Inflammatory macrophage treated with lipopolysaccharide for 1 hour (primary cell): ENCODE measurements at regions not wholly inside any gene's neighbourhood (a gene's known extent, or its start where the extent isn't known, plus 50 kb on each side); places are given as distances from the start of the nearest gene placed in this dataset.
A peak's percentile ranks its signal among the peaks of the same experiment; 100 is the strongest.

Experiments
- DNase-seq, 2 donors: peaks; one replicate each; pipeline ENCODE4 v3.0.0-alpha.2; 2020 to 2022

DNA sequence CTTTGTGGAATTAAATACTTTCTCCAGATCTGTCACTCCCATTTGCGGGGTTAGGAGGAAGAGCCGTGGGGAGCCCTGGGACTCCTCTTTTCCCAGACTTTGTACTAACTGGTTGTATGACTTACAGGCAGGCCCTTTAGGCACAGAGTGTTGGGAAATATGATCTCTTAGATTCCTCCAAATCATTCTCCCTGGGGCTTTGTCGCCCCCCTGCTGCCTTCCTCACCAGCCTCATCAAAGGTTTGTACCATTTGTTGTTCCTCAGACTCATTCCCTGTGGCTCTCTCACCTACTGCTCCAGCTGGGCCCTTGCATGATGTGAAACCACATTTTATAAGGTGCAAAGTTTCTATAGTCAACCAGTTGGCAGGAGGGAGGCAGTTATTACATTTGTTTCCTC is 56.4 kb downstream of the CRYGS start:
- DNase-seq = no peak

DNA sequence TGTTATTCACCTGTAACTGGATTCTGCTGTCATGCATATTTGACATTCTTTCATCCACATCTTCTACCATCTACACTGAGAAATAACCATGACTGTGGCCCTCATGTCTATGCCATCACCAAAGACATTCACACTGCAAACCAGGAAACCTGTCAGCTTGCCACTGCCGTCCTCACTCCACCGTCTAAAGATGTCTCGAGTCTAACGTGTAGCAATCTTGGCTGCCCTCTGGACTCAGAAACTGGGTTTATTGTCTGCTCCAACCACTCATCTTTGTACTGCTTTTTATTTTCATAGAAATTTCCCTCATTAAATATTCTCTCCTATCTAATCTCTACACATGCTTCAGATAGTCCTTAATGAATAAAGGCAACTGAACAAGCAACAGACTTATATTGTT is 57.1 kb downstream of the CRYGS start:
- no peak for DNase-seq

DNA sequence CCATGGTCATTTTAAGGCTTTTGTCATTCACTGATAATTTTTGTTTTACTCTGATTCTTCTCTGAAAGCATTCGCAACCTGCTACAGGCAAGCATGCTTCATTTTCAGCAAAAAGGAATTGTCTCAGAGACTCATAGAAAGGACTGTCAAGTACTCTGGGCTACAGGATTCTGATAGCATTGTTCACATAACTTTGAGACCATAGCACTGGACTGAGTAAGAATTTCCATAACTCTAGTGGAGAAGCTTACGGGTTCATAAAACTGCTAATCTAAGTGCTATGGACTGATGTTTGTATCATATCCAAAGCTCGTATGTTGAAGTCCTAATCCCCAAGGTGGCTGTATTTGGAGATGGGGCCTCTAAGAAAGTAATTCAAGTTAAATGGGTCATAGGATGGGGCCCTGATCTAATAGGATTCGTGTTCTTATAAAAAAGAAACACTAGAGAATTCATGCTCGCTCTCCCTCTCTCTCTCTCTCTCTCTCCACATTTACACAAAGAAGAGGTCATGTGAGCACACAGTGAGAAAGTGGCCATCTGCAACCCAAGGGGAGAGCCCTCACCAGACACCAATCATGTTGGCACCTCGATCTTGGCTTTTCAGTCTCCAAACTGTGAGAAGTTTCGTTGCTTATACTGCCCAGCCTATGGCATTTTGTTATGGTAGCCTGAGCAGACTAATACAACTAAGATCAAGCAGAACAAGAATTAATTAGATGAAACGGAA is 60.4 kb downstream of the CRYGS start:
- DNase-seq = no peak

DNA sequence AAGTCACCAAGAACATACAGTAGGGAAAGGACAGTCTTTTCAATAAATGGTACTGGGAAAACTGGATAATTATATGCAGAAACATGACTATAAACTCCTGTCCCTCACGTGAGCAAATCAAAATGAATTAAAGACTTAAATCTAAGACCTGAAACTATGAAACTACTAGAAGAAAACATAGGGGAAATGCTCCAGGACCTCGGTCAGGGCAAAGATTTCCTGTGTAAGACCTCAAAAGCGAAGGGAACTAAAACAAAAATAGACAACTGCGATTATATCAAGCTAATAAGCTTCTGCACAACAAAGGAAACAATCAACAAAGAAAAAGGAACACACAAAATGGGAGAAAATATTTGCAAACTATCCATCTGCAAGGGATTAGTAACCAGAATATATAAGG is 62.7 kb downstream of the CRYGS start:
- no peak for DNase-seq

DNA sequence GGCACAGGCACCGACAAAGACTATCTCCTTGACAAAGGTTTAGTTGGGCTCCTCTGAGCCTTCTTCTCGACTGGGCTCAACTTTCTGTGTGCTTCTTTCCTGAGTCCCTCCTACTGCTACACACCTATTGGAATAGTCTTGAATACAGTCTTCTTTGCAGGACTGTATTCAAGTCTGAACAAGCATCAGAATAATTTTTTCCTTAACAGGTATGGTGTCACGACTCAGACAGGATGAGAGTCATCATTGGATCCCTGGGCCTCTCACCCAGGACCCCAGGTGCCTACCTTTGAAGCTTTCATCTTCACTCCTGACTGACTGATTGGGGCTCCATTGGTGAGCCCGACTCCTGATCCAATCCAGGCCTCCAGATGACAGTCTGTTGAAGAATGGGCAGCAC is 66.3 kb downstream of the CRYGS start:
- no peak for DNase-seq

DNA sequence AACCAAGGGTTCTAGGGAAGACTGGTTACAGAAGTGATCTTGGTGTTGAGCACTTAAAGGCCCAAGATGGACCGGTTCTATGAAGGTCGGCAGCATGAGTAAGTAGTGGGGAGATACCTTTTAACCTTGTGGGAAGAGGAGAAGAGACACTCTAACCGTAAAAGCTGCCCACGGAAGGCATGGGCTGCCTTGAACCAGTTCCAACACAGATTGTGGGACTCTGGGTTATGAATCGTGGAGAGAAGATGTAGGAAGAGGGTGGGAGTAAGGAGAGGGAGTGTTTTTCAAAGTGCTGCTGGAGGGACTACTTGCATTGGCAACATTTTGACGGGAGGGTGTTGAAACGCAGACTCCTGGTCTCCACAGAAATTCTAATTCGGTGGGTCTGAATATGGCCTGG is 67.1 kb downstream of the CRYGS start:
- no peak for DNase-seq

DNA sequence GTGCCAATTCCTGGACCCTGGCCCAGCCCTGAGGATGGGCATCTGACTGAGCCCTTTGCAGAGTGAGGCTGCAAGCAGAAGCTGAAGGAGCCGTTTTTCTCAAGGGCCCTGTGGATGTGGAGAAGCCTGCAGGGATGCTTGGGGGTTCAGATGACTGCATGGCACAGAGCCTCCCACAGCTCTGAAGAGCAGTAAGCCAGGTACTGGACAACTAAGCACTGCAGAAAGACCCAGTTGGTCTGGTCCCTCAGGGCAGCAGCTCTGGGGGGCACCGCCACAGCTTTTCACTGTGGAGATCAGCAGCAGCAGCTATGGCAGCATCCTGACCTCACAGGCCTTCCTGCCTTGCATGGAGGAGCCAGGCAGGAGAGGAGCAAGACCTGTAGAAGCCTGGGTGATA is 67.6 kb downstream of the CRYGS start:
- no peak for DNase-seq

DNA sequence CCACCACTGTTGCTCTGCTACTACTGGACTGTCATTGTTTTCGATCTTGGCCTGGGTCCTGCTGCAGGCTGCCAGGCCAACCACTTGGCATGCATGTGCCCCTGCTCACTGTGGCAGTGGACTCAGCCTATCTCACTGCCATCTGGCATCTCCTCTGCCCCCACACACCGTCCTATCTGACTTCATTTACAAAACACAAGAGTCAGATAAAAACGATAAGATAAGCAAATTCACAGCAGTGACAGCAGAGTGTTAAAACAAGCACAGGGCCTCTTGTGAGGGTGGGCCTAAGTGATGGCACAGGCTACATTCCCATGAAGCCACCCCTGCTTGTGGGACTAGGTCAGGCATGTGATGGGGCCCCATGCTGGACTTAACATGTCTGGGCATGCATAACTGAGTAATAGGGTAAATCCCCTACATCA is 68.1 kb downstream of the CRYGS start:
- DNase-seq = no peak

DNA sequence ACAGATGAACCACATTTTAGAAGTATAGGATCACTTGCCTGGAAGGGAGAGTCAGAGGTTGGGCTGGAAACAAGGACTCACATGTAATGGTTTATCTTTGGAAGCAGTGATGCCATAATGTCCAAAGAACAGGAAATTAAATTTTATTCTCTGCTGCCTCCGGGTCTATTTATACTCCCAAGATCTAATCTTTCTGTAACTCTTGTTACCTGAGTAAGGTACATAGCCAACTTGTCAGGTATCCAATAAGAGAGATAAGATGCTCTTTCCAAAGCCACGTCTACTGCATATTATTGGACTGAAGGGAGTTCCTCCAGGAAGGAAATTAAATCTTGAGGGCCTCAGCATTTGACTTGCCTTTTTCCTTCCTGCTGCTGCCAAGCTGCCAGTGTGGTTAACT is 71.0 kb downstream of the CRYGS start:
- DNase-seq = no peak

DNA sequence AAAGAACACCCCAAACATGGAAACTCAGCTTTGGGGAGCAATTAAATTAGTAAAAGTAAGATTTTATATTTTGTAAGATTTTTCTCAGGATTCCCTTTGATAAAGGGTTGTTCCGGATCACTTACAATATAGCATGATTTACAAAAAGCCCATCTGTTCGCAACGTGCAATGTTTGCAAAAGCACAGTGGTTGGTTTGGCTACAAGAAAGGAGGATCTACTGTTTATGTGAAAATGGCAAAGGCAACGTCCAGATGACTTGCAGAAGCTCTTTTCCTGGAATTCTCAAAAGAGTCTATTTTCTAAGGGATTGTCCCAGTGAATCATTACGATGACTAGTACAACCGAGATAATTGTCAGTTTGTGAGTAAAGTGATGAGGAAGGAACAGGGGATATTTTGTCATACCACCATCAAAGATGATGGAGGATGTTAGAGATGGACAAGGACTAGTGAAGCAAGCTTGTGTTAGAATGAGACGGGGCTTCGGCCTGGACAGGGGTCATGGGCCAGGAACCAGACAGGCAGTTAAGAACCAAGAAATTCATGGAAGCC is 71.6 kb downstream of the CRYGS start:
- DNase-seq = no peak

DNA sequence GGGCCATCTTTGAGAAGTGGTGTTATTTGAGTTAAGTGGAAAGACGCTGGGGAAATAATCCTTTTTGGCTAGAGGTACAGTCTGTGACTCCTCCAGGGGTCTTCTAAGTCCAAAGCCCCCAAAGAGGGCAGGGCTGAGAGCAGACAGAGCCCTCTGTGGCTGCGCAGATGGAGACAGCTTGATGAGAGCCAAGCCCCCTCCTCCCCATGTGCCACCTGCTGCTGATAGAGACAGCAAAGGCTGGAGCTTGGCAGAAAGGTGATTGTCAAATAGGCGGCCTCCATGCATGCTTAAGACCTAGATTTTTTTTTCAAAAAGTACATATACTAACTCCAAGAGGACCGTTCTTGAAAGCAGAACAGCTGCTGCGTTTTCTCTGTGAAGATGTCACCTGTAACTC is 72.4 kb downstream of the CRYGS start:
- no peak for DNase-seq

DNA sequence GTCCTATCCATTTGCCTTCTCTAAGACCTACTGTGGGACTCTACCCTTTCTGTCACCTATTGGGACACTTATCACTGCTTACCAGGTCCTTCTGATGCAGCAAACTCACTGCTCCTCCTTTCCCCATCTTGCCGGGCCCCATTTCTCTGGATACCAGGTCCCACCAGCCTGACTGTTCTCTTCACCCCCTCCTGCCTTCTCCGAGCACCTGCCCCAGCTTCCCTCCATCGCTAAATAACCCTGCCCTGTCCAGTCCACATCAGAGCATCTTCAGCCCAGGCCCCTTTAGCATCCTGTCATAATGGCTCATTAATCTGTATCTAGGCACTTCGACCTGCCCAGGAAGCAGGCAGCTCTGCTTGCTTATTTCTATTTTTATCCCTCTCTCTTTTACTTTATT is 74.7 kb downstream of the CRYGS start:
- no peak for DNase-seq

DNA sequence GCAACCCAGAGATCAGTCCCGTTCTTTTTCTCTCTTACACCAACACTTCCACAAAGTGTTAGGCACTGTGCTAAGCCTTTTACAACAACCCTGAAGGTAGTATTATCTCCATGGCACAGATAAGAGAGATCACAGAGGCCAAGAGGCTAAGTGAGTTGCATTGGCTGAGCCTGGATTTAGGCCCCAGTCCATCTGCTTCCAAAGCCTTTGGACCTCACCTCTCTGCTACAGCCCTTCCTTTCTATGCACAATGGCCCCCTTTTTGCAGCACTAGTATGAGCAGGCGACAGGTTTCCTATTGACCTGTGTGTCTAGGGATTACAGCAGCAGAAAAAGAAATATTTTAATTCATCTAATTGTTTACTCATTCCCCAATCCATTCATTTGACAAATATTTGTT is 76.2 kb downstream of the CRYGS start:
- no peak for DNase-seq

DNA sequence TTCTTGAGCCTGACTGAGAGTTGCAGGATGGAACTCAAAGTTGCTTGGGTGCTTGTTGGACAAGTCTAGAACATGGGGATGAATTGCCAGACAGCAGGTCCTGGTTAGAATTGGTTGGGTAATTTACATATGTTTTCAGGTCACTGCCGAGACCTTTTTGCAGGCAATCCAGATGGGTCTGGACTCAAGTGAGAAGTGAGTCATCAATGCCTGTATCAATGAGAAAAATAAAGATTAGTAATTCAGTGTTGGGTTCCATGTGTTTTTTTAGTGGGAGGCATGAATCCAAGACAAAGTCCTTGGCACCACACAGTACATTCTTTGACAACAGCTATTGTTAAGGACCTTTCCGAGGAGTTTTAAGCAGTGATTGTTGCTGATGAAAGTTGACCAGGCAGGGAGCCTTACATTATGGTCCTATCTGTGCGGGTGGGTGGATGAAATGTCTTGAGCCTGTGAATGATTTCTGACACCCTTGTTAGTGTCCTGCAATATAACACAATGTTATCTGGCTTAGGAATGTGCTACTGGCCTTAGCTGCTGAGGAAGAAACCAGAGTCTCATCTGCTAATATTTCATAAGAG is 77.7 kb downstream of the CRYGS start:
- DNase-seq = no peak

DNA sequence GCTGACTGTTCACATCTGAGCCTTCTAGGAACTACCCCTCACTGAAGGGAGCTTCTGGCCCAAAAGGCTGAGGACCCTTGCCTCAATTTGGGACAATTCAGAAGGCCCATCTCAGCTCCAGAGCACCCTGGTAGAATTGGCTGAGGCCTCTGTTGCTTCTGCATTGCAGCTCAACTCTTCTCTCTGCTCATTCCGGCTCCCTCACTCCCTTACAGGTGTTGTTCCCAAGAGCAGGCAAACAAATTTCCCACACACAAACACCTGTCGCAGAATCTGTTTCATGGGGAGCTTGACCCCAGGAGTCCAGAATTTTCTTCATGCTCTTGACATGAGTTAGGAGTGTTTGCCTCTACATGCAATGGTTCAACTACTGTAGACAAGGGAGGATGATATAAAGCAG is 78.7 kb downstream of the CRYGS start:
- DNase-seq = no peak

DNA sequence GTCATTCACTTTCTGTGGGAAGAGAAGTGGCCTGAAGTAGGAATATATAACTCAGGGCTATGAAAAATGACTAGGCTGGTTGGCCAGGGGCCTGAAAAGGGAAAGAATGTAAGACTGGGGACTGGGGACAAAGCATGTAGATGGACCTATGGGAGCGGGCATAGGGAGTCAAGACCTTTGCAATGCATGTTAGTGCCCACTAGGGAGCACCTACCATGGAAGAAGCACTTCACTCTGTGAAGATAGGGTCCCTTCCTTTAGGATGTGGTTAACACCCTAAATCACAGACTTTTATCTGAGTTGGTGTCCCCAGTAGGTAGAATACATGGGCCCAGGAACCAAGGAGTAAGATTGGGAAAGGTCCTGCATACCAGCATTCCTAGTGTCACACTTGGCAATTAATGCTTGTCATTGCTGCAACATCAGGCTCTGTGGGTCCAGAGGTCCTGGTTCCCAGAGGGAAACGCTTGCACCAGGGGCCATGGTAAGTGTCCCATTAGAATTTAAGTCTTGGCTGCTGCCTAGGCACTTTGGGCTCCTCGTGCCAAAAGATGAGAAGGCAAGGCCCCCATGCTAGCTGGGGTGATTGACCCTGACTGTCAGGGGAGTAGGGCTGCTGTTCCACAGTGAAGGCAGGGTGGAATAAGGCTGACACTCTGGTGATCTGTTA is 79.6 kb downstream of the CRYGS start:
- peak in 1 of 2 donors; percentile 4 for DNase-seq

DNA sequence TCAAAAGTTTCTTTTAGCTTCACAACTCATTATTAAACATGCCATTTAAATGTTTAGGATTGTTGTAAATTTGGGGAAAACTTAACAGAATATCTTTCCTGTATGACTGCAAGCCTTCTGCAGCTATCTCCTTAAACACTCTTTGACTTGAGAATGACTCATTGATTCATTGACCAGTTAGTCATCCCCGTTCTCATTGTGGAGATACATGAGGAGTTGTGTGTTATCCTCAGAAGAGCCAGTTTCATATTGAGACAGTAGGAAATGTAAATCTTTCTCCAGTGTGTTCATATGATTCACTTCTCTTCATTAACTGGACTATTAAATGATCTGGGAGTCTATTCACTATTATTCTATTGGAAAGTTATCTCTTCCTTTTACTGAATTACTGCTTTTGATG is 83.0 kb downstream of the CRYGS start:
- no peak for DNase-seq

DNA sequence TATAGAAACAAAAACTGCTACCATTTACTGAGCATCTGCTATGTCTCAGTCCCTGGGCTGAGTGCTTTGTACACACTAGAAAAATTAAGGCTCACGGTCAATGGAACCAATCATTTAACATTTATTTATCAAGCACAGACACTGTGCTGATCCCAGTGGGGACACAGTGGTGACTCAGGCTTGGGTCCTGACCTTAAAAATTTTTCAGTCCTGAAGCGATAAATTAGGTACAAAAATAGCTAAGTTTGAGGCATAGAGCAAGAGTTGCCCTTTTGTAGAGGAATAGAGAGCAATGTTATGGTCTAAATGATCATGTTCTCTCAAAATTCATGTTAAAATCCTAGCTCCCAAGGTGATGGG is 85.1 kb downstream of the CRYGS start:
- DNase-seq = no peak

DNA sequence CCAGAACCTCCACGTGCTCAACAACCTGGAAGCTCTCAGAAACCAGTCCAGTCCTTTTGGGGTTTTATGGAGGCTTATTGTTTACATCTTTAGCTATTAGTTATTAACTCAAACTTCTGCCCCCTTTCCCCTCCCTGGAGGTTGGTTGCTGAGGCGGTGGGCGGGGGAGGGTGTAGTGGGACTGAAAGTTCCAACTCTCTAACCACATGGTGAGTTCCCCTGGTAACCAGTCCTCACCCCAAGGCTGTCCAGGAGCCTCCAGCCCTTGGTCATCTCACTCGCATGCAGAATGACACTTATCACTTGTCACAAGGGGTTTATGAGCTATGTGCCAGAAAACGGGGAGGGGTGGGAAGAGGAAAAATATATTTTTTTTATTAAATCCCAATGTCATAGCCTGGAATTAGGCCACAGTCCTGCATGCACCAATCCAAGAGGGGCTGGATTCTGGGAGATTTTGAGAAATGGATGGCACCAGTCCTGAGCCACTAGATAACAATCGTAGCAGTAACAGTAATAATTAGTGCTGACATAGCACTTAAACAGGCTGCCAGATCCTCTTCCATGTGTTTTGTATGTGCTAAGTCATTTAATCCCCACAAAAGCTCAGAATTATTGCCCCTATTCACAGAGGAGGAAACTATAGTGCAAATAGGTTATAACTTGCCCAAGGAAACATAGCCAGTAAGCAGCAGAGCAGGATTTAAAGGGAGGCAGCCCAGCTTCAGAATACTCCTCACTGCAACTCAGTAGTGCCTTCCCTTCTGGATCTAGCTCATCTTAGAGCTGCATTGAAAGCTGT is 85.7 kb downstream of the CRYGS start:
- no peak for DNase-seq

DNA sequence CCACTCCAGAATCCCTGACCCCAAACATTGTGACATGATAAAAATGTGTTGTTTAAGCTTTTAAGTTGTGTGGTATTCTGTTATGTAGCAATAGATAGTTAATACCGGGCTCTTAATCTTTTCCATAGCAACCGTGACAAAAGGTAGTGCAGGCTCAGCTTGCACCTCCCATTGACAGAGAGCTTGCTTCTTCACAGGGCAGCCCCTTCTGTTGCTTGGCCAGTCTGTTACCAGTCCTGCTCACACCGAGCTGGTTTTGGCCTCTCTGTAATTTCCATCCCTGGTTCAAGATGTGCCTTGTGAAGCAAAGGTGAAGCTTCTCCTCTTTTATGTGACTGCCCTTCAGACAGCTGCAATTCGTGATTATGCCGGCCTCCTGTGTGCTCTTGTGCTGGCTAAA is 86.9 kb downstream of the CRYGS start:
- no peak for DNase-seq

DNA sequence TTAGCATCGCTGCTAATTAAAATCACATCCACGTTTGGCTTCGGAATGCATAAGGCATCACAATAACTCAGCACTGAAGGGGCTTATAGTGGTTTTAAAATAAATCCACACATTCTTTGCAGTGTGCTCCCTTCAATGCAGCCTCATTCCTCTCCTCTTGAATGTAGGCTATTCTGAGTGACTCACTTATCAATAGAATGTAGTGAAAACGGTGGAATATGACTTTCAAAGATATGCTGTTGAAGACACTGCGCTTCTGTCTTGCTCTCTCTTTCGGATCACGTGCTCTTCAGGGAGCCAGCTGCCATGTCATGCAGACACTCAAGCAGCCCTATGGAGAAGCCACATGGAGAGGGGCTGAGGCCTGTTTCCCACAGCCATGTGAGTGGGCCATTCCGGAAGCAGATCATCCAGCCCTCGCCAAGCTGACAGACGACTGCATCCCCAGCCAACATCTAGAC is 87.4 kb downstream of the CRYGS start:
- DNase-seq = no peak

DNA sequence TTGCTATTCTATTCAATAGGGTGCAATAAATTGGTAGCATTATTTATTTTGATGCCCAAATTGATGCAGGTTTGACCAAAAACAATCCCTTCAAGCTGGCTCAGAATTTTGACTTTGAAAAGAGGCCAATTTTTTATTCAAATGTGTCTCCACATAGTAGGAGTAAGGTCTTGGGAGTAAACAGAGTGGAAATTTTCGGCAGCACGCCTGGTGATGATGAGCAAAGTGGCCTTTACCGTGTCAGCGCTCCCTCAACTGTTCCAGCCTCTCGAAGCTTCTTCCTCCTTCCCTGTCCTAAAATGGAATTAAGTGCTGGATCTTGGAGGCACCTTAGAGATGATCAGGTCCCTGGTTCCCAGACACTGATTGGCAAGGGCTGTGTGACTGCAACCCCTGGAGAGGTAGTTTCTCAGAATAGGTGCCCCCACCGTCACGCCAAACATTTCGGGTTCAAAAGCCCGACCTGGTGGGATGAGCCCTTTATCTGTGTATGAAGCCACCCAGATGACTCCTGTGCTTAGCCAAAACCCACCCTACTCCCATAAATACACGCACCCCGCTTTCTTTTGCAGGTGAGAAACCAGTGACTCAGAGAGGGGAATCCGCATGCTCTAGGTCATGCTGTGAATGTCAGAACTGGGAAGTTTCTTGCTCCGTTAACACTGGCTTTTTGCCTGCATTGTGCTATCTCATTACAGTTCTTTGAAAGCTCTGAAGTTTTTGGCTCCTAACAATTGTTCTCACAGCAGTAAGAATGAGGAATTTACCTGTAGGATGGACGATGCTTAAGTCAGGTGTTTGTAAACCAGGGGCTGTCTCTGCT is 89.1 kb downstream of the CRYGS start:
- no peak for DNase-seq
